Mucosa of descending colon (tissue), 3 donors: ENCODE measurements at regions not wholly inside any gene's neighbourhood (a gene's known extent, or its start where the extent isn't known, plus 50 kb on each side); places are given as distances from the start of the nearest gene placed in this dataset.
"Not testable (repeated sequence)": the region's sequence is repeated elsewhere in the genome, so short reads cannot be mapped to it uniquely, and the experiment has no call there.

Experiments
- ATAC-seq: fragments of 200-7000 bp; cut with Tn5 transposase; one replicate; pipeline ENCODE4 v1.9.1; 2020; ENCODE audit warnings: mild to moderate bottlenecking, moderate library complexity
- DNase-seq, 3 donors: peaks; one replicate each; pipeline ENCODE4 v3.0.0-alpha.2; 2020
- H3K36me3 ChIP-seq: fragments of 200-600 bp; one replicate; pipeline ENCODE4 v1.8.0; 2021; ENCODE audit warnings: low read depth, mild to moderate bottlenecking
- H3K4me1 ChIP-seq: fragments of 200-600 bp; one replicate; pipeline ENCODE4 v1.8.0; 2021; ENCODE audit warnings: low read depth, mild to moderate bottlenecking
- H3K4me3 ChIP-seq: fragments of 200-600 bp; one replicate; pipeline ENCODE4 v1.8.0; 2021; ENCODE audit warnings: mild to moderate bottlenecking
- H3K9me3 ChIP-seq: fragments of 200-600 bp; one replicate; pipeline ENCODE4 v1.8.0; 2021; ENCODE audit warnings: mild to moderate bottlenecking
- CTCF ChIP-seq: fragments of 200-600 bp; IDR thresholded peaks from one replicate; pipeline ENCODE4 v1.8.0; 2022; ENCODE audit warnings: antibody characterized with exemption, mild to moderate bottlenecking
- intact Hi-C, 2 donors: fragments of 100-400 bp; cut with DNase I in 1 of 2; cut with micrococcal nuclease in 1 of 2; formaldehyde crosslinking; loops; one replicate each; pipeline versions ENCODE4 v1.11.0 to v1.11.1; 2022; cut with DNase I, micrococcal nuclease
- donor health status: DM: no; HTN: no; CAD: no; lungs with moderate emphysema.
- donor health status: DM: no; HTN: no; CAD: no.
- donor health status: DM: no; HTN: yes; CAD: no.

DNA sequence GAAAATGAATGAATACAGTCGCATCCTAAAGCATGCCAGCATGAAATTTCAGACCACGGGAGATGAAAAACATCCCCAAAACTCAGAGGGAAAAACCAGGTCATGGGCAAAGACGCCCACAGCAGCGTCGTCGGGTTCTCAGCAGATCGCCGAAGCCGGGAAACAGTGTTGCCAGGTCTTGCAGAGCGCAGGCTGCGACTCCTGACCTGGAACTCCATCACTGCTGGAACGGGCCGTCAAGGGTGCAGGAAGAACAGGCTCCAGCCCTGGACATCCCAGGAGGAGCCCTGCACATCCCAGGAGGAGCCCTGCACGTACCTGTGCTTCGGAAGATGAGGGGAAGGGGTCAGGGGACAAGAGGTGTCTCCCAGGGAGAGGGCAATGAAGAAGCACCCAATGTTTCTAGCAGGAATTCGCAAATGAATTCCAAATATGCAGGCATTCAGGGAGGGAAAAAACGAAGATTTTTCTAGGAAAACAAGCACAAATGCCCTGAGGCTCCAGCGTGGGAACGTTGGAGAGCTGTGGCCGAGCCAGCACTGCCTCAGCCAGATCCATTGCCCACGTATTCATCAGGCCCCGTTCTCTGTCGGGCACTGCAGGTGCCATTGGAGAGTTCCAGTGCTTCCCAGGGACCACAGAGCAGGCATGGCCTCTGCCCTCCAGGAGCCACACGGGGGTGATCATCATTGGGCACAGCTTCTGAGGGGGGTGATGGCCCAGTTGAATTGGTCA lies 1110.4 kb downstream of the BRD1 start:
- no peak overlapping the region for H3K4me3 ChIP-seq
- intact Hi-C loops: no loop called here
- DNase-seq (peak in 1 of 3 donors; percentile 31), ATAC-seq (no peak)
- H3K9me3 ChIP-seq: no peaks in the 10 kb centered on the region
- no peak for TF ChIP-seq CTCF
- no peaks in the 10 kb centered on the region for H3K4me1 ChIP-seq
- no peaks in the 10 kb centered on the region for H3K36me3 ChIP-seq

- H3K4me1 ChIP-seq, ATAC-seq, H3K4me3 ChIP-seq, intact Hi-C loops, H3K36me3 ChIP-seq, DNase-seq, H3K9me3 ChIP-seq: not testable (repeated sequence)
Measured at GRCh38 chr22:48716154-48716553, 1111.5 kb downstream of the BRD1 start.

DNA sequence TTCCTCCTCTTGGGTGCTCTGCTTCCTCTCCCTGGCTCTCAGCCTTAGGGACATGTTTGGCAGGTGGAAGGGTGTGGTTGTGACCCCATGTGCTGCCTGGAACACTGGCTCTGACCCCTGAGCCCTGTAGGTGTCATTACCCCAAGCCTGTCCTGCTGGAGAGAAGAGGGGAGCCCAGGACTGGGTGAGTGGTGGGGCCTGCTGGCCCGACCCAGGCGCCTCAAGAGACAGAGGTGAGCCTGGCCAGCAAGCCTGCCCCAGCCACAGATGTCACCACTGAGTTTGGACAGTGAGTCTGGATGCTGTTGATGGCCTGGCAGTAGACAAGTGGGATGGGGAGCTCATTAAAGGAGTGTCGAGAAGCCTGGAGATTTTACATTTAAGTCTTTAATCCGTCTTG lies 1112.2 kb downstream of the BRD1 start:
- no peaks in the 10 kb centered on the region for H3K9me3 ChIP-seq
- ATAC-seq: no peak
- TF ChIP-seq CTCF: no peak
- H3K36me3 ChIP-seq: no peaks in the 10 kb centered on the region
- H3K4me1 ChIP-seq: no peaks in the 10 kb centered on the region
- DNase-seq: no peak
- intact Hi-C loops: no loop called here
- H3K4me3 ChIP-seq: no peak overlapping the region

GRCh38 chr22:48714231-48714630 lies 1113.4 kb downstream of the BRD1 start:
- intact Hi-C loops: no loop called here
- no peak for ATAC-seq
- TF ChIP-seq CTCF: no peak

DNA sequence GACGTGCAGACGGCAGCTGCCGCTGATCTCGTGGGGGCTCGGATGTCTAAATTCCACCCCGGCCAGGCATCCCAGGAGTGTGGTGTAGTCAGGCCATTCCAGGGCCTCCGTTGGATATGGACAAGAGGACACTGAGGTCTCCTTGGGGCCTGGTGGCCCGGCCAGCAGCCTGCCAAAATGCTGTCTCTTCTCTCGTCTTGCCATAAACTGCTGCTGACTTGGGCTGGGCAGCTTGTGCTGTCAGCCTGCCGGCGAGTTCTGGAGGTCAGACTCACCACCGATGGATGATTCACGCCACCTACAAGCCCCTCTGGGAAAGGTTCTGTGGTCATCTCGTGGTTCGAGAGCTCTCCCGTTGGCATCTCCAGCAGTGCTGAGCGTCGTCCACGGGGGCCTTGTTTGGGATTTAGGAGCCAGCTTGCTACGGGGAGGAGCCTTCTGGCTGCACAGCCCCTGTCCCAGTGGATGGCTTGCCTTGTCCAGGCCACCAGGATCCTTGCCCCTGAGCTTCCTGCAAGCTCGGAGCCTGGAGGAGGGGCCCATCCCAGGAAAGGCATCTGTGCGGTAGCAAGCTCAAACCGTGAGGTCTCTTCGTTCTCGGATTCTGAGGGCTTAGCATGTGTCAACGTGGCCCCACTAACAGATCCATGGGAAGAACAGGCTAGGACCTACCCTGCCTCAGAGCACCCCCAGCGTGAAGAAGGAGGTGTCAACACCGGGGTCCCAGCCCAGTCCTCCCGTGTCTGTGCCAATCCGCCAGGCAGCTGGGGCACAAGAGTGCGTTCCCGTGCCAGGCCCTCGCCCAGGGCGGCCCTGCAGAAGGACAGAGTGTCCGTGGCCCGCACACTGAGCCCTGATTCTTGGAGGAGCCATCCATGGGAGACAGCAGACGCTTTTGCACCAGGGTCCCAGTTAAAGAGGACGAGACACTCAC lies 1114.1 kb downstream of the BRD1 start:
- no peak for TF ChIP-seq CTCF
- H3K36me3 ChIP-seq: no peaks in the 10 kb centered on the region
- DNase-seq (peak in 2 of 3 donors; percentile 14 to 26), ATAC-seq (no peak)
- intact Hi-C loops: no loop called here
- H3K4me1 ChIP-seq: no peaks in the 10 kb centered on the region
- H3K4me3 ChIP-seq: no peak overlapping the region
- H3K9me3 ChIP-seq: no peaks in the 10 kb centered on the region

More at GRCh38 chr22:48714231-48714630, 1113.4 kb downstream of the BRD1 start:
- Histone ChIP-seq H3K4me1 (no peaks in the 10 kb centered on the region), H3K9me3 (no peaks in the 10 kb centered on the region), H3K4me3 (no peak overlapping the region), H3K36me3 (no peaks in the 10 kb centered on the region)
- no peak for DNase-seq
